ENCODE measurements at regions not wholly inside any gene's neighbourhood (a gene's known extent, or its start where the extent isn't known, plus 50 kb on each side); places are given as distances from the start of the nearest gene placed in this dataset.
A peak's percentile ranks its signal among the peaks of the same experiment; 100 is the strongest.

DNA sequence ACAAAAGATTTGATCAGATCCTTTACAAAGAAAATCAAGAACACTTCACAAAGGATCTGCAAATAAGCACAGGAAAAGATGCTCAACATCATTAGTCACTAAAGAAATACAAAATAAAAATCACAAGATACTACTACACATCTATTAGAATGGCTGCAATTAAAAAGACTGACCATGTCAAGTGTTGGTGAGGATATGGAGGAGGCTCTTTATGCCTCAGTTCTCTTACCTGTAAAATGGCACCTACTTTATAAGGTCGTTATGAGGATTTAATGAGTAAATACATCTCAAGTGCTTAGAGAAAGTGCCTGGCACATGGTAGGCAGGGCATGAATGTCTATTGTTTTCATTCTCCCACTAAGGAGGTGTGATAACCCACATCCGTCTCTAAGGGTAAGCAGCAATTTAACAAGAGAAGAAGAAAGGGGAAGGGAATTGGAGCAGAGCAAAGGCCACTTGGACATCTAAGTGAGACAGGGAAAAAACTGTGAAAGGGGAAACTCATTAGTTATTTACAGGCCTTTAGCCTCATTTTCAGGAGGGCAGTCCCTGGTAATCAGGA is 157.5 kb upstream of the NFE2L3 start:
- no peak overlapping the region for H3K4me2 ChIP-seq (ENCODE audit: low read length)
- no peaks in the 10 kb centered on the region for H3K36me3 ChIP-seq (ENCODE audit: insufficient read depth, low read length)
- ChIA-PET POLR2A (no interaction called here), CTCF (ENCODE audit: unreplicated experiment) (no interaction called here)
- DNase-seq (ENCODE audit: low spot score): no peak
- TF ChIP-seq, protein P1, sequence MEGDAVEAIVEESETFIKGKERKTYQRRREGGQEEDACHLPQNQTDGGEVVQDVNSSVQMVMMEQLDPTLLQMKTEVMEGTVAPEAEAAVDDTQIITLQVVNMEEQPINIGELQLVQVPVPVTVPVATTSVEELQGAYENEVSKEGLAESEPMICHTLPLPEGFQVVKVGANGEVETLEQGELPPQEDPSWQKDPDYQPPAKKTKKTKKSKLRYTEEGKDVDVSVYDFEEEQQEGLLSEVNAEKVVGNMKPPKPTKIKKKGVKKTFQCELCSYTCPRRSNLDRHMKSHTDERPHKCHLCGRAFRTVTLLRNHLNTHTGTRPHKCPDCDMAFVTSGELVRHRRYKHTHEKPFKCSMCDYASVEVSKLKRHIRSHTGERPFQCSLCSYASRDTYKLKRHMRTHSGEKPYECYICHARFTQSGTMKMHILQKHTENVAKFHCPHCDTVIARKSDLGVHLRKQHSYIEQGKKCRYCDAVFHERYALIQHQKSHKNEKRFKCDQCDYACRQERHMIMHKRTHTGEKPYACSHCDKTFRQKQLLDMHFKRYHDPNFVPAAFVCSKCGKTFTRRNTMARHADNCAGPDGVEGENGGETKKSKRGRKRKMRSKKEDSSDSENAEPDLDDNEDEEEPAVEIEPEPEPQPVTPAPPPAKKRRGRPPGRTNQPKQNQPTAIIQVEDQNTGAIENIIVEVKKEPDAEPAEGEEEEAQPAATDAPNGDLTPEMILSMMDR (conservative IDR thresholded peaks at IDR 0.05; ENCODE audit: low read length): no peak
- no peak for TF ChIP-seq EZH2phosphoT487 (IDR thresholded peaks at IDR 0.05; ENCODE audit: borderline replicate concordance, low read depth, low read length)
- H3K4me3 ChIP-seq (ENCODE audit: low read depth, low read length, poor library complexity, severe bottlenecking): no peak overlapping the region
- BruUV-seq (replicated peaks): no TSS peak
- no peak overlapping the region for H2AFZ ChIP-seq (ENCODE audit: low read length)
- H3K9me2 ChIP-seq (ENCODE audit: insufficient read depth, low read length): no peaks in the 10 kb centered on the region
- intact Hi-C loops (cut with micrococcal nuclease; ENCODE audit: unreplicated experiment): loop anchor here (10.0 kb wide), 1 partner anchor 70 kb away; no protein-coding TSS in a partner anchor
- H3K27ac ChIP-seq (ENCODE audit: low read depth, low read length, poor library complexity, severe bottlenecking): no peak overlapping the region
- H3K4me1 ChIP-seq (ENCODE audit: insufficient read depth, low read length, poor library complexity, severe bottlenecking): no peaks in the 10 kb centered on the region
- H4K20me1 ChIP-seq (ENCODE audit: insufficient read depth, low read length): no peaks in the 10 kb centered on the region
- H3K9me3 ChIP-seq (ENCODE audit: low read length): no peaks in the 10 kb centered on the region
- no peaks in the 10 kb centered on the region for H3K79me2 ChIP-seq (ENCODE audit: insufficient read depth, low read depth, low read length)

DNA sequence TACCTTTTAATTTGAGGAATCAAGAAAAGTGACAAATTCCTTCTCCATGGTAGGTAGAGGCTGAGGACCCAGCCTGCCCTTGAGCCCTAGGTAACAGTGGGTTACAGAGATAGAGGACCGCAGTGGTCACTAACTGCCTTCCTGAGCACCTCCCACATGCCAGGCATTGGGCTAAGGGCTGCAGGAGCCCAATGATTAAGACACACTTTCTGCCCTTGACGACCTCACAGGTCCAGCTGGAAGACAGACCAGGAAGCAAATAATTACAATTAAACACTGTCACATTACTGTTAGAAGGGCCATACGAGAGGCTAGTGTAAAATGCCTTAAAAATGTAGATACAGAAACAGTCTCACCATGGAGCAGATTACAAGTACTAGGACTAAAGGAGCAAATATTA is 156.8 kb upstream of the NFE2L3 start:
- no peak for DNase-seq (ENCODE audit: low spot score)
- Histone ChIP-seq H3K4me1 (ENCODE audit: insufficient read depth, low read length, poor library complexity, severe bottlenecking) (no peaks in the 10 kb centered on the region), H2AFZ (ENCODE audit: low read length) (no peak overlapping the region), H3K9me2 (ENCODE audit: insufficient read depth, low read length) (no peaks in the 10 kb centered on the region), H3K9me3 (ENCODE audit: low read length) (no peaks in the 10 kb centered on the region), H3K36me3 (ENCODE audit: insufficient read depth, low read length) (no peaks in the 10 kb centered on the region), H3K4me2 (ENCODE audit: low read length) (no peak overlapping the region), H3K79me2 (ENCODE audit: insufficient read depth, low read depth, low read length) (no peaks in the 10 kb centered on the region), H4K20me1 (ENCODE audit: insufficient read depth, low read length) (no peaks in the 10 kb centered on the region), H3K27ac (ENCODE audit: low read depth, low read length, poor library complexity, severe bottlenecking) (no peak overlapping the region), H3K4me3 (ENCODE audit: low read depth, low read length, poor library complexity, severe bottlenecking) (no peak overlapping the region)
- ChIA-PET POLR2A (no interaction called here), CTCF (ENCODE audit: unreplicated experiment) (no interaction called here)
- TF ChIP-seq, protein P1 (conservative IDR thresholded peaks at IDR 0.05; ENCODE audit: low read length): no peak
- TF ChIP-seq EZH2phosphoT487 (IDR thresholded peaks at IDR 0.05; ENCODE audit: borderline replicate concordance, low read depth, low read length): no peak
- intact Hi-C loops (cut with micrococcal nuclease; ENCODE audit: unreplicated experiment): loop anchor here (10.0 kb wide), 1 partner anchor 70 kb away; no protein-coding TSS in a partner anchor
- BruUV-seq (replicated peaks): no TSS peak

DNA sequence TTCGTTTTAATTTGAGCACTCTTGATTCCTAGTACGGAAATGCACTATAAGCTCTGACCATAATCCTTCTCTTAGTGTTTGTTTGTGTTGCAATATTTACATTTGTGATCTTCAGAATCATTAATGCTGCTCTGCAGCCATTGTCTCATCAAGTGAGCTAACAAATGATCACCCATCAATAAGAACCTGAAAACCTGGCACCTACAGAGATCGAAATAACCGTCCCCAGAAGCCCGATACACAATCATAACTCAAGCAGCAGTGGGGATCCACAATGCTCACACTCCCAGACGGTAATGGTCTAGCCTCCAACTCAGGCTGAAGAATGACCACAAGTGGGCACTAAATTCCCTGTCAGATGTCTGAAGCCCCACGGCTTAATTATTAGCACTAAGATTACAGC is 156.0 kb upstream of the NFE2L3 start:
- no peak overlapping the region for H3K4me3 ChIP-seq (ENCODE audit: low read depth, low read length, poor library complexity, severe bottlenecking)
- no peaks in the 10 kb centered on the region for H3K36me3 ChIP-seq (ENCODE audit: insufficient read depth, low read length)
- CTCF ChIA-PET (ENCODE audit: unreplicated experiment): no interaction called here
- H3K27ac ChIP-seq (ENCODE audit: low read depth, low read length, poor library complexity, severe bottlenecking): no peak overlapping the region
- TF ChIP-seq, protein P1 (conservative IDR thresholded peaks at IDR 0.05; ENCODE audit: low read length): peak; percentile 47
- no peak for TF ChIP-seq EZH2phosphoT487 (IDR thresholded peaks at IDR 0.05; ENCODE audit: borderline replicate concordance, low read depth, low read length)
- no peaks in the 10 kb centered on the region for H4K20me1 ChIP-seq (ENCODE audit: insufficient read depth, low read length)
- no peaks in the 10 kb centered on the region for H3K9me2 ChIP-seq (ENCODE audit: insufficient read depth, low read length)
- H2AFZ ChIP-seq (ENCODE audit: low read length): no peak overlapping the region
- H3K4me1 ChIP-seq (ENCODE audit: insufficient read depth, low read length, poor library complexity, severe bottlenecking): no peaks in the 10 kb centered on the region
- POLR2A ChIA-PET: no interaction called here
- H3K79me2 ChIP-seq (ENCODE audit: insufficient read depth, low read depth, low read length): no peaks in the 10 kb centered on the region
- intact Hi-C loops (cut with micrococcal nuclease; ENCODE audit: unreplicated experiment): loop anchor here (10.0 kb wide), 1 partner anchor 69 kb away; no protein-coding TSS in a partner anchor
- no TSS peak for BruUV-seq (replicated peaks)
- DNase-seq (ENCODE audit: low spot score): no peak
- H3K4me2 ChIP-seq (ENCODE audit: low read length): no peak overlapping the region
- no peaks in the 10 kb centered on the region for H3K9me3 ChIP-seq (ENCODE audit: low read length)

All from OCI-LY7 (cell line).